ENCODE measurements at regions not wholly inside any gene's neighbourhood (a gene's known extent, or its start where the extent isn't known, plus 50 kb on each side); places are given as distances from the start of the nearest gene placed in this dataset.

GRCh38 chr3:197392961-197393360 lies 94.5 kb upstream of the DLG1 start:
- TF ChIP-seq CTCF (conservative IDR thresholded peaks at IDR 0.05; ENCODE audit: low read length), result no peak
- no peak for TF ChIP-seq EZH2phosphoT487 (IDR thresholded peaks at IDR 0.05; ENCODE audit: borderline replicate concordance, low read depth, low read length)
